GM19351 (cell line): ENCODE measurements at regions not wholly inside any gene's neighbourhood (a gene's known extent, or its start where the extent isn't known, plus 50 kb on each side); places are given as distances from the start of the nearest gene placed in this dataset.
"Not testable (repeated sequence)": the region's sequence is repeated elsewhere in the genome, so short reads cannot be mapped to it uniquely, and the experiment has no call there.

Experiments
- ATAC-seq: cut with Tn5 transposase; IDR thresholded peaks from one replicate; pipeline ENCODE4 v1.9.1; 2021; ENCODE audit warnings: mild to moderate bottlenecking, moderate library complexity; ENCODE audit not compliant: unreplicated experiment

- ATAC-seq = no peak
These were observed 510.4 kb downstream of the TRIML1 start for GRCh38 chr4:188649635-188650034.

- ATAC-seq = no peak
These were observed 511.3 kb downstream of the TRIML1 start for GRCh38 chr4:188650516-188650915.

GRCh38 chr4:188657365-188657764, 518.1 kb downstream of the TRIML1 start:
- ATAC-seq = no peak

GRCh38 chr4:188658958-188659522, 519.8 kb downstream of the TRIML1 start:
- ATAC-seq = no peak

GRCh38 chr4:188660796-188661195, 521.6 kb downstream of the TRIML1 start:
- no peak for ATAC-seq

- no peak for ATAC-seq
These were observed 522.3 kb downstream of the TRIML1 start for GRCh38 chr4:188661502-188661901.

- ATAC-seq = no peak
These were observed 524.1 kb downstream of the TRIML1 start for GRCh38 chr4:188663369-188663768.

GRCh38 chr4:188665491-188666457, 526.5 kb downstream of the TRIML1 start:
- ATAC-seq = no peak

GRCh38 chr4:188678691-188679090, 539.5 kb downstream of the TRIML1 start:
- ATAC-seq = not testable (repeated sequence)

- no peak for ATAC-seq
These were observed 540.9 kb downstream of the TRIML1 start for GRCh38 chr4:188680004-188680666.

- no peak for ATAC-seq
These were observed 541.4 kb downstream of the TRIML1 start for GRCh38 chr4:188680667-188681063.

GRCh38 chr4:188682321-188682720, 543.1 kb downstream of the TRIML1 start:
- no peak for ATAC-seq

- ATAC-seq = no peak
These were observed 544.3 kb downstream of the TRIML1 start for GRCh38 chr4:188683571-188683970.

- ATAC-seq = no peak
These were observed 549.7 kb downstream of the TRIML1 start for GRCh38 chr4:188688956-188689355.

GRCh38 chr4:188691811-188692210, 552.6 kb downstream of the TRIML1 start:
- ATAC-seq = no peak

GRCh38 chr4:188695261-188695660, 556.0 kb downstream of the TRIML1 start:
- ATAC-seq = no peak

GRCh38 chr4:188697243-188697642, 558.0 kb downstream of the TRIML1 start:
- ATAC-seq = no peak

- ATAC-seq = no peak
These were observed 562.7 kb downstream of the TRIML1 start for GRCh38 chr4:188701952-188702351.

GRCh38 chr4:188704288-188704687, 565.0 kb downstream of the TRIML1 start:
- no peak for ATAC-seq

- ATAC-seq = no peak
These were observed 567.8 kb downstream of the TRIML1 start for GRCh38 chr4:188707036-188707435.

GRCh38 chr4:188714501-188714900, 575.3 kb downstream of the TRIML1 start:
- no peak for ATAC-seq

GRCh38 chr4:188714907-188715306, 575.7 kb downstream of the TRIML1 start:
- ATAC-seq = no peak
